ENCODE measurements at regions not wholly inside any gene's neighbourhood (a gene's known extent, or its start where the extent isn't known, plus 50 kb on each side); places are given as distances from the start of the nearest gene placed in this dataset.
"Not testable (repeated sequence)": the region's sequence is repeated elsewhere in the genome, so short reads cannot be mapped to it uniquely, and the experiment has no call there.

GRCh38 chr2:109690457-109690821, 76.3 kb downstream of the SOWAHC start:
- DNase-seq (ENCODE audit: low spot score) = peak; percentile 66
- intact Hi-C loops (cut with DNase I) = loop anchor here (5.0 kb wide), 1 partner anchor 78 kb away; the partner anchor contains the start of genes SEPTIN10 and SOWAHC

DNA sequence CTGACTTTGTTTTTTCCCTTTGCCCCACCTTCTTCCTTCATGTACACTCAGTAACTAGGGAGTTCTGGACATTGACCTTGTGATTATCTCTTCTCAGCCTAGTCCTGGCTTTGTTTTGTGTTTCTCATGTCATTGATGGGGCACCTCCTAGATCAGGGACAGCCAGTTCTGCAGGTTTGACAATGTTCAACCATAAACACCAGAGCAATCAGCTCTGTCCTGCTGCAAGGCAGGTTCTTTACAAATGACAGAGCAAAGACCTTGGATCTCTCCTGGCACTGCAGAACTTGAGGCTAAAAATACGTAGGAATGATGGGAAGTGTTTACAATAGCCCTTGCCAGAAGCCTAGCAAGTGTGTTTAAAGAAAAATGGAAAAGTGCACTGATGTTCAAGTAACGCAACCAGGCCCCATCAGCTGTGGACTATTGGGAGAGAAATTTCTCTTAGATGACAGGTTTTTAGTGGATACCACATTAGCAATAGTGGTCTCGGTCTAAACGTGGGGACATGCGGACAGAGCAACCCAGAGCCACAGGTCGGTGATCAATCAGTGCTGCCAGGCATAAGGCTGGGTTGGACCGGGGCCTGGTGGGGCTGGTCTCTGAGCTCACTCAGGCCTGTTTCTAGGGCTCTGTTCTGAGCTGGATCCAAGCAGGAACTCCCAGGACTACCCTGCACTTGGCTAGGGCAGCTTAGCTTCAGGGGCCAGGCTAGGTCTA, 76.8 kb downstream of the SOWAHC start:
- peak; percentile 74 for DNase-seq (ENCODE audit: low spot score)
- intact Hi-C loops (cut with DNase I) = loop anchor here (5.0 kb wide), 1 partner anchor 79 kb away; the partner anchor contains the start of genes SEPTIN10 and SOWAHC

DNA sequence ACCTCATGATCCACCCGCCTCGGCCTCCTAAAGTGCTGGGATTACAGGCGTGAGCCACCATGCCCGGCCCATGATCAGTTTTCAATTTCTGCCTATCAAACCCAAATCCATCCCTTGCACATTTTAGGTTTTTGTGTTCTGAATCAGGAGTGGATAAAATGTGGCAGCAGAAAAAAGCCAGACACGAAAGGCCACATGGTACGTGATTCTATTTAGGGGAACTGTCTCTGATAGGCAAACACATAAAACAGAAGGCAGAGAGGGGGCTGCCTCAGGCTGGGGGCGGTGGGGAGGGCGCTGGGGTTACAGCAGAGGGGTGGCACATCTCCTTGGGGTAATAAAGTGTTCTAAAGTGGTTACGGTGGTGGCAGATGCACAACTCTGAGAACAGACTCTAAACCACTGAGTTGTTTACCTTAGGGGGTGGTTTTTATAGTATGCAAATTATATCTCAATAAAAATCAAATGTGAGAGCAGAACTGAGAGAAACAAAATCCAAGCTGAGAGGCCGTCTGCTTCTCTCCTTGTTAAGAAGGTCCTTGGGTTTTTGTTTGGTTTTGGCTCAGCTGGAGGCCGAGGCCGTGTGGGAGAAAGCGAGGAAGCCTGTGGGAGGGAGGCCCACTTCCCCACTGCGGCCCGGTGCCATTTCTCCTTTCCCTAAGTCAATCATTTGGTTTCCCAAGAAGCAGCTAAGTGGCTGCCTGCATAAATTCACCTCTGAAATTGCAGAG, 78.0 kb downstream of the SOWAHC start:
- intact Hi-C loops (cut with DNase I) = loop anchor here (5.0 kb wide), 1 partner anchor 80 kb away; the partner anchor contains the start of genes SEPTIN10 and SOWAHC
- DNase-seq (ENCODE audit: low spot score) = peak; percentile 55

DNA sequence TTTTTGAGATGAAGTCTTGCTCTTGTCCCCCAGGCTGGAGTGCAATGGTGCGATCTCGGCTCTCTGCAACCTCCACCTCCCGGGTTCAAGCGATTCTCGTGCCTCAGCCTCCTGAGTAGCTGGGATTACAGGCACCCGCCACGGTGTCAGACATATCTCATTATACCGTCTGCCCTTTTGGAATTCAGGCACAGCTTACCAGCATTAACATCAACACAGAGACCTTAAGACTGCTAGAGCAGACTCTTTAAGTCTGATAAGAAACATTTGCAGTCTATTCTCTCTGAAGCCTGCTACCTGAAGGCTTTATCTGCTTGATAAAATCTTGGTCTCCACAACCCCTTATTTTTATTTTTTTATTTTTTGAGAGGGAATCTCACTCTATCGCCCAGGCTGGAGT, 78.7 kb downstream of the SOWAHC start:
- intact Hi-C loops (cut with DNase I) = loop anchor here (5.0 kb wide), 1 partner anchor 81 kb away; the partner anchor contains the start of genes SEPTIN10 and SOWAHC

DNA sequence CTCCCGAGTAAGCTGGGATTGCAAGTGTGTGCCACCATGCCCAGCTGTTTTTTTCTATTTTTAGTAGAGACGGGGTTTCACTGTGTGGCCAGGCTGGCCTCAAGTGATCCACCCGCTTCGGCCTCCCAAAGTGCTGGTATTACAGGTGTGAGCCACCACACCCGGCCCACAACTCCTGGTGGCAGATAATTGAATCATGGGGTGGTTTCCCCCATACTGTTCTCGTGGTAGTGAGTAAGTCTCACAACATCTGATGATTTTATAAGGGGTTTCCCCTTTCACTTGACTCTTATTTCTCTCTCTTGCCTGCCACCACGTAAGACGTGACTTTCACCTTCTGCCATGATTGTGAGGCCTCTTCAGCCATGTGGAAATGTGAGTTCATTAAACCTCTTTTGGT, 79.1 kb downstream of the SOWAHC start:
- not testable (repeated sequence) for DNase-seq (ENCODE audit: low spot score)
- intact Hi-C loops (cut with DNase I) = loop anchor here (5.0 kb wide), 1 partner anchor 81 kb away; the partner anchor contains the start of genes SEPTIN10 and SOWAHC

More for the DNA sequence above, 78.7 kb downstream of the SOWAHC start:
- DNase-seq (ENCODE audit: low spot score) = not testable (repeated sequence)

- intact Hi-C loops (cut with DNase I) = loop anchor here (5.0 kb wide), 1 partner anchor 82 kb away; the partner anchor contains the start of genes SEPTIN10 and SOWAHC
- DNase-seq (ENCODE audit: low spot score) = peak; percentile 55
Observed at GRCh38 chr2:109694190-109694589, 80.0 kb downstream of the SOWAHC start.

- no peak for DNase-seq (ENCODE audit: low spot score)
- intact Hi-C loops (cut with DNase I) = no loop called here
Observed at GRCh38 chr2:109695290-109695689, 81.1 kb downstream of the SOWAHC start.

DNA sequence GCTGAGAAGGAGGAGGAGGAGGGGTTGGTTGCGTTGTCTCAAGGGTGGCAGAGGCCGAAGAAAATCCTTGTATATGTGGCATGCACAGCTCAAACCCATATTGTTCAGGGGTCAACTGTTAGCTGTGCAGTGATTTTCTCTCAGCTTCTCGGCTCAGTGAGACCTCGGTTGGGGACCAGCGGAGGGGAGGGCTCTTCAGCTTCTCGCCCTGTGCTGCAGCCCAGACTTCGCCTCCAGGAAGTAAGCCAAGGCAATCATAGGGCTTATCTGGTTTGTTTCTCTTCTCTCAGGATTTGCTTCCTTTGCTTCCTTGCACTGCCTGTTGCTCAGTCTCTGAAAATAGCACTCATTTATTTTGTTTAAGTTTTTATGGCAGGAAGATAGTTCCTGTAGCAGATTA, 85.5 kb downstream of the SOWAHC start:
- DNase-seq (ENCODE audit: low spot score) = no peak
- intact Hi-C loops (cut with DNase I) = no loop called here

DNA sequence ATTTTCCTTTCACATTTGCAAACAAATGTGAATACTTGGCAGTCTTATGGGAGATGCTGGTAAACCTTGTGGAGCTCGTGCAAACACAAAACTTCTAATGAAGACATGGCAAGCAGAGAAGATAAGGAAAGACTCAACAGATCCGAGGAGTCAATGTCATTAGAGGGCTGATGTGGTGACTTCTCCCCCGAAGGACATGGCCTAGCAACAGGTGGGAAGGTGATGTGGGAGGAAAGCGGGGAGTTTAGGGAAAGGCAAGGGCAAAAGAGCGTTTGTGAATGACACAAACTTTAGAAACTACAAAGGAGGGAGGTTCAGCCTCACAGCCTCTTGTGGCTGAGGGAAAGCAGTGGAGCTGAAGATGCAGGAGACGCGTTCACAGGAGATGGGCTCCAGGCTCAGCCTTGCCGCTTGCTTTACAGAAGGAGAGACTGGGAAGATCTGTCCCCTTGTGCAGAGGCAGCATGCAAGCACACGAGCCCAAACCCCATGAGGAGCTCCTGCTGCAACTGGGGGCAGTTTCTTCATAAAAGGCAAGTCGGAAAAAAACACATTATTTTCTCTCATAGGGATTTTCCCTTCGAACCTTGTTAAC, 86.6 kb downstream of the SOWAHC start:
- no peak for DNase-seq (ENCODE audit: low spot score)
- intact Hi-C loops (cut with DNase I) = no loop called here

GRCh38 chr2:109701362-109701761, 87.2 kb downstream of the SOWAHC start:
- no peak for DNase-seq (ENCODE audit: low spot score)
- intact Hi-C loops (cut with DNase I) = no loop called here

DNA sequence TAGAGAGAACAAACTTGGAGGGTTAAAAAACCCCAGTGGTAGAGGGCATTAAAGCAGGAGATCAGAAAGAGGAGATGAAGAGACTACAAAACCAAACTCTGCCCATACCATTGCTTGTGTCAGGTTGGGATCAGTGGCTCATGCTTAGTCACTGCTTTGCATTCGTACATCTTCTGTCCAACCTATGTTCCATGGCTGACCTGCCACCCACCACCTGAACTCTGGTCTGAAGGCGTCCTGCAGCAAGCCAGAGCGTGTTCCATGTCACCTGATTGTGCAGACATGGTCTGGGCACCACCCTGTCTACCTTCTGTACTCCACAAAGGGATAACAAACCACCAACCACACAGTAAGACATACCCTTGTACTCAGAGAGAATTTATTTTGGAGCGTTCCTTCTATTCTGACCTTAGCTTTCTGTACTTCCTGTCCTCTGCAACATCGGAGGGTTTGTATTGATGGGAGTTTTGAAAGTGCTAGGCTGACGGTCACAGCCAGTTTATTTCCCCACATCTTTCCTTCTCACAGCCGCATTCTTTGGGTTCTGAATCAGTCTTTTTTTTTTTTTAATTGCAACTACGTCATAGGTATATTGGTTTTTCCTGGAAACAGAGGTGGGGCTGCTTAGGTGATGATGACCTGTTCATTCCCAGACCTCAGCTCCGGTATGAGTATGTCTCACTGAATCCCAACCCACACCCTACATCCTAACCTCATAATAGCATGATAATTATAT, 88.3 kb downstream of the SOWAHC start:
- intact Hi-C loops (cut with DNase I) = no loop called here
- no peak for DNase-seq (ENCODE audit: low spot score)

DNA sequence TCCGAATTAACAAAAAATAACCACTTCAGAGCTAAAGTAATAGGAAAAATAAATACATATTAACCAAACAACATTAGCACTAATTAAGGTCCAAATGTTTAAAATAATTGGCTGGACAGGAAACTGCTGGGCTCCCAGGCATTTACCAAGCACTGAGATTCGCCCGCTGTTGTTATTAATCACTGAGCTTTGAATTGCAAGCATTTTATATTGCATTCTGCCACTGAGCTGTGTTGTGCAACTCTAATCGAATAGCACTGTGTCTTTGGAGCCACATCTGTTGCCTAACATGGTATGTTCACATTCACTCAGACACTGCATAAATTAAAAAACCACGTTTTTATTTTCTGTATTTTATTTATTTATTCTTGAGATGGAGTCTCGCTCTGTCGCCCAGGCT, 88.9 kb downstream of the SOWAHC start:
- intact Hi-C loops (cut with DNase I) = no loop called here
- DNase-seq (ENCODE audit: low spot score) = no peak

GRCh38 chr2:109703798-109704197, 89.6 kb downstream of the SOWAHC start:
- intact Hi-C loops (cut with DNase I) = no loop called here
- no peak for DNase-seq (ENCODE audit: low spot score)

DNA sequence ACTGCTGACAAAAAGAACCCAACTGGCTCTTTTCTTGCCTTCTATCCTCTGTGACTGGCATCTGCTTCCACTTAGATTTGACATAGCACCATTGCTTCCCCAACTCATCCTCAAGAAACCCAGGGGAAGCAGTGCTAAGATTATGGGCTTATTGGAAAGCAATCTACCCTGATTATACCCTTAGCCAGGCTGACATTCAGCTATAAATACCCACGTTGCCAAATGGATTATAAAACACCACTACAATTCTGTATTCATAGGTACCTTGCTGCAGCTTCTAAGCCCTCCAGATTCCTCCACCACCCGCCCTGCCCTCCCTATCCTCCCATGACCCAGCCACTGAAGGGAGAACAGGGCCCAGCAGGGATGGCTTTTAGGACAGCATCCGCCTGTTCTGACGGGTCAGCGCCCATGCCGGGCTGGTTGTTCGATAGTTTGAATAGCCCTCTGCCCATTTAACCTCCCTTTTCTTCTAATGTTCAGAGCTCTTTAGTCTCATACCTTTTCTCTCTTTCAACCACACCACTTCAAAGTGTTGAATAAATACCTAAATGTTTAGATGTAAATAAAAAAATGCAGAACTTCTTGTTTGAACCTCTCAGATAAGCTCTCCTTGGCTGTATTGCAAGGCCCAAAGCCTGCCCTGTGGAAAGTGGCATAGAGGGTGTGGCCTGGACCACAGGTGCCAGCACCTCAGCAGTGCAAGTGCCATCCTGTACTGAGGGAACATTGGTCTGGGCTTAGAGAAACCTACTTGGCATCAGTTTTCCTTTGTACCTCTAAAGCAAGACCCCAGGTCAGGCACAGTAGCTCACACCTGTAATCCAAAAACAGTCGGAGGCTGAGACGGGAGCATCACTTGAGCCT, 86.6 kb upstream of the RGPD5 start:
- DNase-seq (ENCODE audit: low spot score) = no peak
- intact Hi-C loops (cut with DNase I) = no loop called here

DNA sequence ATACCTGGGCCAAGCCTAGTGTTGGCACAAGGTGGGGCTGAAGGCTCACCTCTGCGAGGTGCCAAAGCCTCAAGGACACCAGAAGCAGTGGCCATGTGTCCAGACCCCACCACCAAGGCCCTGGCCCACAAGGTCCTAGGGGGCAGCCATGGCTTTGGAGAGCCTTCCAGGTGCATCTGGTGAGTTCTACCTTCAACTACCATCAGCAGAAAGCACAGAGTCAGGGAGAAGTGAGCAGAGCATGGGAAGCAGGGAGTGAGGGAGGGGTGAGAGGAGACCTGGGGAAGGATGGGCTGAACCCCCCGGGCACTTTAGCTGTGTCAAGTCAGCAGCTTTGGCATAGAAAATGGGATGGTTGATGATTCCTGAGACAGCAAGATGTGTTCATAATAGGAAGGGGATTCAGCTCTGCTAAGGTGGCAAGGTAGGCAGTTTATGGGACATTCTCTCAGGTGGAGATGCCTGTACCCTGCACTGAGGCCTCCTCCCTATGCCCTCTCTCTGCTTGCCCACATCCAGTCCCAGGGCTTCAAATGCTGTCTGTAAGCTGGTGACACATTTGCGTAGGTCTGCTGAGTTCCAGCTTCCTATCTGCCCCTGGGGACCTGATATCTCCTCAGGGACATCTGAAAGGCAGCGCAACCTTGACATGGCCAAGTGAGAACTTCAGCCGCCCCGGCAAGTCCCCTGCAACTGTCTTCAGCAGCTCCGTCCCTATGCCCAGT, 83.4 kb upstream of the RGPD5 start:
- DNase-seq (ENCODE audit: low spot score) = peak; percentile 67
- intact Hi-C loops (cut with DNase I) = no loop called here

GRCh38 chr2:109711230-109712122, 82.6 kb upstream of the RGPD5 start:
- intact Hi-C loops (cut with DNase I) = no loop called here
- DNase-seq (ENCODE audit: low spot score) = peak; percentile 63

DNA sequence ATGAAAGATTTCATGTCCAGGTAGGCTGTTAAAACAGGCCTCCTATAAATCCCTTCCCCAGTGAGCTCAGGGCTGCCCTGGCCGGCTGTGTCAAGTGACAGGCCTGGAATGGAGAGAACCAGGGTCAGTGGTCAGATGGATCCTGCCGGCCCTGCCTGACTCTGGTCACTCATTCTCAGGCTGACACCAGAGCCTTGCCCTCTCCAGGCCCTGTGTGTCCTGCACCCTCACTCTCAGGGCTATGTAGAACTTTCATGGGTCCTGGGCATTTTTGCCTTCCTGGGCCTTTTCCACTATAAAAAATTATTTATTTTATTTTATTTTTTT, 82.0 kb upstream of the RGPD5 start:
- intact Hi-C loops (cut with DNase I) = no loop called here
- no peak for DNase-seq (ENCODE audit: low spot score)
